RWPE1 (cell line): ENCODE measurements at regions not wholly inside any gene's neighbourhood (a gene's known extent, or its start where the extent isn't known, plus 50 kb on each side); places are given as distances from the start of the nearest gene placed in this dataset.

ENCODE experiments used
- CTCF ChIA-PET: fragments of 350-600 bp; sonication (Branson Sonifier 250); formaldehyde crosslinking; extraction: SDS; loops from one replicate; lab custom pipeline; 2021; lab: Yijun Ruan, JAX
- POLR2A ChIA-PET: fragments of 400-600 bp; formaldehyde crosslinking; extraction: SDS; loops from one replicate; lab custom pipeline; 2020; ENCODE audit warnings: antibody characterized with exemption; ENCODE audit not compliant: low non-redundant PET; lab: Yijun Ruan, JAX
- DNase-seq: peaks from one replicate; pipeline ENCODE4 v3.0.0; 2012; ENCODE audit warnings: low spot score
- H3K27ac ChIP-seq: fragments of 450-650 bp; 2 replicates; pipeline ENCODE4 v1.5.1; 2017
- TF ChIP-seq, protein P1 (sequence below): fragments of 450-650 bp; conservative IDR thresholded peaks from 2 replicates; pipeline ENCODE4 v1.5.1; 2017; ENCODE audit warnings: low read depth, mild to moderate bottlenecking

DNA sequence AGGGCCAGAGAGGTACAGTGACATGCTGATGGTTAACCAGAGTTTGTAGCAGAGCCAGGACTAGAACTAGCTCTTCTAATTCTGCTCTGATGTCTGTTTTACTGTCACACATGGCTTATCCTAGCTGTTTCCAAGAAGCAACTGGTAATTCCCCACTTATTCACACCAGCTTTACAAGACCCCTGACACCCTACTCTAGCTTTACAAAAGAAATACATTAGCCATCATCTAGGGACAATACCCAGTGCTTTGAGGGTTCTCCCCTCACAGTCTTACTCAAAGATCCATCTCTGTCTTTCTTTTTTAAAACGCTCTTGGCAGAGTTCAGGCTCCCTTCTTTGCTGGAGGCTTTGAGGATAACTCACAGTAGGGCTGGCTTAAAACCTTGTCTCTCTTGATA, 197.3 kb upstream of the PMFBP1 start:
- TF ChIP-seq, protein P1, sequence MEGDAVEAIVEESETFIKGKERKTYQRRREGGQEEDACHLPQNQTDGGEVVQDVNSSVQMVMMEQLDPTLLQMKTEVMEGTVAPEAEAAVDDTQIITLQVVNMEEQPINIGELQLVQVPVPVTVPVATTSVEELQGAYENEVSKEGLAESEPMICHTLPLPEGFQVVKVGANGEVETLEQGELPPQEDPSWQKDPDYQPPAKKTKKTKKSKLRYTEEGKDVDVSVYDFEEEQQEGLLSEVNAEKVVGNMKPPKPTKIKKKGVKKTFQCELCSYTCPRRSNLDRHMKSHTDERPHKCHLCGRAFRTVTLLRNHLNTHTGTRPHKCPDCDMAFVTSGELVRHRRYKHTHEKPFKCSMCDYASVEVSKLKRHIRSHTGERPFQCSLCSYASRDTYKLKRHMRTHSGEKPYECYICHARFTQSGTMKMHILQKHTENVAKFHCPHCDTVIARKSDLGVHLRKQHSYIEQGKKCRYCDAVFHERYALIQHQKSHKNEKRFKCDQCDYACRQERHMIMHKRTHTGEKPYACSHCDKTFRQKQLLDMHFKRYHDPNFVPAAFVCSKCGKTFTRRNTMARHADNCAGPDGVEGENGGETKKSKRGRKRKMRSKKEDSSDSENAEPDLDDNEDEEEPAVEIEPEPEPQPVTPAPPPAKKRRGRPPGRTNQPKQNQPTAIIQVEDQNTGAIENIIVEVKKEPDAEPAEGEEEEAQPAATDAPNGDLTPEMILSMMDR = no peak
- POLR2A ChIA-PET = no interaction called here
- CTCF ChIA-PET = no interaction called here
- no peak overlapping the region for H3K27ac ChIP-seq
- no peak for DNase-seq

DNA sequence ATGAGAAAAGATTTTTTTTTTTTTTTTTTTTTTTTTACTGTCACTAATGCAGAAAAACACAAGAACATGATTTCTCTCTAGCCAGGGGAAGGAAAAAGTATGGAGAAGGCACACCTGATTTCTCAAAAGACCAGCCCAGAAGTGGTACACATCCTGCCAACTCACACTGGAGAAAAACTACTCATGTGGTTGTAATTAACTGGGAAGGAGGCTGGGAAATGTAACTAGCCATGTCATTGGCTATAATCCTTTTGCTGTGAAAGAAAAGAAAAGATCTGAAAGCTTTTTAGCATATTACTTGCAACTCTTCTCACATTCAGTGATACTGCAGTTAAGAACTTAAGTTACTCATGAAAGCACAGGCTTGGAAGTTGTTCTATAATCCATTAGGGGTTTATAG, 195.9 kb upstream of the PMFBP1 start:
- H3K27ac ChIP-seq = no peak overlapping the region
- TF ChIP-seq, protein P1 = no peak
- ChIA-PET POLR2A (no interaction called here), CTCF (interaction anchor here (0.6 kb wide), 1 partner anchor 114 kb away, joined by 4 read pairs; no protein-coding TSS in a partner anchor)
- DNase-seq = no peak

DNA sequence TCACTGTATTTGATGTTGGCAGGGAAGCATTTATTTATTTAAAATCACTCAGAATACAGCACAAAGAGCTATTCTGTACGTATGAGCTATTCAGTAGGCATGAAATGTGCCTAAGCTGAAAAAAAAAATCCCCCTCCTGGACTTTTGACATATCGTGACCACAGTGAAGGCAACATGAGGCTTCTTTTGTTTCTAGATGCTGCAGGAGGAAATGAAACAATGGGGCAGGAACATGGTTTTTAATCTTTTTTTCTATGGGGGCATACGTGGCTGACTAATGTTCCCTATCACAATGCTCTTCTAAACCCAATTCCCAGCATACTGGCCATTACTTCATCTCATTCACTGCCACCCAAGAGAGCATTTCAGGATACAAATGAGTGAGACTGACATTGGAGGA, 191.0 kb upstream of the PMFBP1 start:
- DNase-seq = no peak
- no peak overlapping the region for H3K27ac ChIP-seq
- ChIA-PET POLR2A (no interaction called here), CTCF (no interaction called here)
- TF ChIP-seq, protein P1 = no peak

DNA sequence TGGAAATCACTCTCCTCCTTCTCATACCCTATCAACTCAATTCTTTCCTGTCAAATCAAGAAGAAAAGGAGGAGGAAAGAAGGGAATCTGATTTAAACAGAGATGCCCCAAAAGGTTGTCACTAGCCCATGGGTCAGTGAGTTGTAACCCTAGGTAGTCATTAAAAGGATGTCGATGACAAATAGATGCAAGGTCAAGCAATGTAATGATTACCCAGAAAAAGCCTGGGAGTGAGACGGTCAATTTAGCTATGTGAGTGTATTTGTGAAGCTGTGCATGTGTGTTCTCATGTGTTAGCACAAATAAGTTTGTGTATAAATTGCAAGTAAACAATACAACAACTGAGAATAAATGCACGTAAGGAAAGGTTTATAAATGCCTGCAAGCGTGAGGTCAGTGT, 190.5 kb upstream of the PMFBP1 start:
- no peak overlapping the region for H3K27ac ChIP-seq
- TF ChIP-seq, protein P1 = no peak
- no peak for DNase-seq
- CTCF ChIA-PET = no interaction called here
- POLR2A ChIA-PET = no interaction called here

DNA sequence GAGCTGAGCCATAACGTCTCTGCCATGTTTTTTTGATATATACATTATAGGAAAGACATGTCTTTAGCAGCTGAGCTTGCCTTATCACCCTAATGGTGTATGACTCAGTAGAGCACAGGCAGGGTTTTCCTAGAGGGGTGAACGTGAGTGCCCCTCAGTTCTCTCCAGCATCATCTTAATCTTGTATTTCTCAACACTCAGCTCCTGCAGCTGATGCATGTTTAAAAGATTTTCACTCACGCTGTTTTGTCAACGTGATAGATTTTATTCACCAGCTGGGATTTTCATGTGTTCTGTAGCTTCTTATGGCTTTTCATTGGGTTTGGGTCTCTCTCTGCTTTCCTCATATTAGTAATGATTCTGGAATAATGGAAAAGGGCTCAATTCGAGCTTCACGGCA, 186.0 kb upstream of the PMFBP1 start:
- H3K27ac ChIP-seq = no peak overlapping the region
- no peak for DNase-seq
- POLR2A ChIA-PET = no interaction called here
- TF ChIP-seq, protein P1 = no peak
- CTCF ChIA-PET = interaction anchor here (0.8 kb wide), 1 partner anchor 13 kb away, joined by 4 read pairs; no protein-coding TSS in a partner anchor

DNA sequence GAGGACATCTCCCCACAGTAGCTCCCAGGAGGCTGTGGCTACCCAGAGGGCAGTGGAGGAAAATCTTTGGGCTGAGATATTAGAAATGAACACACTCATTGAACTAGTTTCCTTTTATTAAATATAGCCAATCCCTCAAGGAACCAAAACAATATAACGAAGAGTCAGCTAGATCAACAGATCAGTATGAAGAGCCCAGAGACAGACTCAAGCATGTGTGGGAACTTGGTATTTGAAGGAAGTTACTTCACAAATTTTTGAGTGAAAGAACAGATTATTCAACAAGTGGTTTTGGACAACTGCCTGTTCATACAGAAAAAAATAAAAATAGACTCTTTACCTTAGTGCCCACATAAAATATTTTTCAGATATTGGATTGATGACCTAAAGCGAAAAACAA, 183.6 kb upstream of the PMFBP1 start:
- DNase-seq = no peak
- CTCF ChIA-PET = interaction anchor here (0.7 kb wide), 1 partner anchor 763 kb away, joined by 4 read pairs; no protein-coding TSS in a partner anchor
- POLR2A ChIA-PET = no interaction called here
- TF ChIP-seq, protein P1 = no peak
- no peak overlapping the region for H3K27ac ChIP-seq
